Astrocyte of the cerebellum (primary cell): ENCODE measurements at regions not wholly inside any gene's neighbourhood (a gene's known extent, or its start where the extent isn't known, plus 50 kb on each side); places are given as distances from the start of the nearest gene placed in this dataset.

Source experiments
- DNase-seq: peaks from one replicate; pipeline ENCODE4 v3.0.0-alpha.2; 2011; ENCODE audit warnings: low read depth
- H3K4me3 ChIP-seq: 2 replicates; pipeline ENCODE4 v1.5.1; 2011; ENCODE audit warnings: mild to moderate bottlenecking, low read depth, low read length, moderate library complexity
- in situ Hi-C: cut with HindIII; loops from 2 replicates; pipeline ENCODE4 v1.10.0; 2017; ENCODE audit warnings: low sequenced_read_pairs
- TF ChIP-seq, protein P1 (sequence below): IDR thresholded peaks from 2 replicates; pipeline ENCODE4 v1.5.1; 2012; ENCODE audit warnings: low read length, low read depth, moderate library complexity, mild to moderate bottlenecking; ENCODE audit errors: missing control alignments

GRCh38 chr3:164521139-164521538 lies 557.2 kb downstream of the SI start:
- TF ChIP-seq, protein P1, sequence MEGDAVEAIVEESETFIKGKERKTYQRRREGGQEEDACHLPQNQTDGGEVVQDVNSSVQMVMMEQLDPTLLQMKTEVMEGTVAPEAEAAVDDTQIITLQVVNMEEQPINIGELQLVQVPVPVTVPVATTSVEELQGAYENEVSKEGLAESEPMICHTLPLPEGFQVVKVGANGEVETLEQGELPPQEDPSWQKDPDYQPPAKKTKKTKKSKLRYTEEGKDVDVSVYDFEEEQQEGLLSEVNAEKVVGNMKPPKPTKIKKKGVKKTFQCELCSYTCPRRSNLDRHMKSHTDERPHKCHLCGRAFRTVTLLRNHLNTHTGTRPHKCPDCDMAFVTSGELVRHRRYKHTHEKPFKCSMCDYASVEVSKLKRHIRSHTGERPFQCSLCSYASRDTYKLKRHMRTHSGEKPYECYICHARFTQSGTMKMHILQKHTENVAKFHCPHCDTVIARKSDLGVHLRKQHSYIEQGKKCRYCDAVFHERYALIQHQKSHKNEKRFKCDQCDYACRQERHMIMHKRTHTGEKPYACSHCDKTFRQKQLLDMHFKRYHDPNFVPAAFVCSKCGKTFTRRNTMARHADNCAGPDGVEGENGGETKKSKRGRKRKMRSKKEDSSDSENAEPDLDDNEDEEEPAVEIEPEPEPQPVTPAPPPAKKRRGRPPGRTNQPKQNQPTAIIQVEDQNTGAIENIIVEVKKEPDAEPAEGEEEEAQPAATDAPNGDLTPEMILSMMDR = no peak
- no peak overlapping the region for H3K4me3 ChIP-seq
- DNase-seq = no peak
- in situ Hi-C loops = no loop called here

DNA sequence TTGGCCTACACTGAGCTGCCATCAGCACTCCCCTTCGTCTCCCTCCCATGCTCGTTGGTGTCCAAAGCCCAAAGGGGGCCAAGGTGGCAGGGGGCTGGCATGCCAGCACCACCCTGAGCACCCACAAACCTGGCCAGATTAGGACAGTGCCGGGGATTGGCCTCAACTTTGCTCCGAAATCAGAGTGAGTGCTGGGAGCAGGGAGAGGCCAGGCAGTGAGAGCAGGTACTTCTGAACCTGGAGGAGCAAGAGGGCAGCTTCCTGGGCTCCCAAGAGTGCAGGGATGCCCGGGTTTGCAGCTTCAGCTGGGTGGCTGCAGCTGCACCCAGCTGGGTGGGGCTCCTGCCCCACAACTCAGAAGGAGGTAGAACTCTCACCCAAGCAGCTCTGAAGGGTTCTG lies 563.0 kb downstream of the SI start:
- in situ Hi-C loops = no loop called here
- DNase-seq = no peak

DNA sequence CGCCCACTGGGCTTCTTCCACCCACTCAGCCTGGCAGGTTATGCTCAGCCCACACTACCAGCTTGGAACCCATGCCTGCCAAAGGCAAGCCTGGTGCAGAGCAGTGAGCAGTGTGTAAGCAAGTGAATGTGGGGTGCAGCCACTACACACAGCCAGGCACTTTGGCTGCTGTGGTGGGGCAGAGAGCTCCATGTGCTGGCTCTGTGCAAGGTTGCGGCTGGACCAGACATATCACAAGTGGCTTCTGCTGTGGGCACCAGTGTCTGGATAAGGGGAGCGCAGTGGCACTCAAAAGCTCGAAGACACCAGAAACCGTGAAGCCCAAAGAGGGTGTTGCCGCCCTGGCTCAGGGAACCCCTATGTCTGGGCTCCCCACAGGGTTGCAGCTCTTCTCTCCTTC lies 563.7 kb downstream of the SI start:
- in situ Hi-C loops = no loop called here
- no peak for DNase-seq
- TF ChIP-seq, protein P1 = no peak
- H3K4me3 ChIP-seq = no peak overlapping the region

More for the DNA sequence above, 563.0 kb downstream of the SI start:
- H3K4me3 ChIP-seq = no peak overlapping the region
- TF ChIP-seq, protein P1 = no peak

- TF ChIP-seq, protein P1 = no peak
- in situ Hi-C loops = no loop called here
- no peak overlapping the region for H3K4me3 ChIP-seq
- no peak for DNase-seq
Measured at GRCh38 chr3:164507886-164508285, 570.4 kb downstream of the SI start.

DNA sequence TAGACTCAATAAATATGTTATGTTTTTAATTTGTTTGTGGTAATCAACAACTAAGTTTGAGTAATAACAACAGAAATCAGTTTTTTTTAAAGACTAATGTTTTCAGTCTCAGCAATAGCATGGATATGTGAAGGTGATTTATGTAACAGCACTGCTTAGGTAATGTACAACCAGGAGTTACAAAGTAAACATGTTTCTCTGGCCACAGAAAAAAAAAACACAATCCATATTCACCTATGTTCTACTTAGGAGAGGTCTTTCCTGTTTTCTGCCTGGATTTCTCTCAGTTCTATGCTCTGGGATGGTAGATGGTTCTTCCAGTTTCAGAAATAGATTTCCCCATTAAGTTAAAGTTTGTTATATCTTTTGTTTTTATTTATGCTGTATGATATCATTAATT lies 579.4 kb downstream of the SI start:
- no peak overlapping the region for H3K4me3 ChIP-seq
- TF ChIP-seq, protein P1 = no peak
- no peak for DNase-seq
- in situ Hi-C loops = no loop called here

DNA sequence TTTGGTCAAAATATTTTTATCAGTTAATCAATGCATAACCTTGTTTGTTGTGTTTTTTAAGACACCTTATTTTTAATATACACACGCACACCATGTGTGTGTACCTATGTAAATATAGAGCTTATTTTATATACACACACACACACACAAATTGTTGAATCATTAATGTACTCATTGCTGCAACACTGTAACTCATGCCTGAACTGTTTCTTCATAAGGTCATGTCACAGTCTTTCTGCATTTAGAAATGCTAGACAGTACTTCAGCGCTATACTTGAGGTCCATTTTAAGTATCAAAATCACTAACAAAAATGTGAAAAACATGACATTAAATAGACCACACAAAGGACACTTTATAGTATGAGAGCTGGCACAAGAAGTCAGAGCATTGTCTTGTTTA lies 589.4 kb downstream of the SI start:
- TF ChIP-seq, protein P1 = no peak
- H3K4me3 ChIP-seq = no peak overlapping the region
- DNase-seq = no peak
- in situ Hi-C loops = no loop called here

GRCh38 chr3:164486150-164486549 lies 592.1 kb downstream of the SI start:
- H3K4me3 ChIP-seq = no peak overlapping the region
- DNase-seq = no peak
- in situ Hi-C loops = no loop called here
- TF ChIP-seq, protein P1 = no peak
